ENCODE measurements at regions not wholly inside any gene's neighbourhood (a gene's known extent, or its start where the extent isn't known, plus 50 kb on each side); places are given as distances from the start of the nearest gene placed in this dataset.

- TF ChIP-seq, protein P1, sequence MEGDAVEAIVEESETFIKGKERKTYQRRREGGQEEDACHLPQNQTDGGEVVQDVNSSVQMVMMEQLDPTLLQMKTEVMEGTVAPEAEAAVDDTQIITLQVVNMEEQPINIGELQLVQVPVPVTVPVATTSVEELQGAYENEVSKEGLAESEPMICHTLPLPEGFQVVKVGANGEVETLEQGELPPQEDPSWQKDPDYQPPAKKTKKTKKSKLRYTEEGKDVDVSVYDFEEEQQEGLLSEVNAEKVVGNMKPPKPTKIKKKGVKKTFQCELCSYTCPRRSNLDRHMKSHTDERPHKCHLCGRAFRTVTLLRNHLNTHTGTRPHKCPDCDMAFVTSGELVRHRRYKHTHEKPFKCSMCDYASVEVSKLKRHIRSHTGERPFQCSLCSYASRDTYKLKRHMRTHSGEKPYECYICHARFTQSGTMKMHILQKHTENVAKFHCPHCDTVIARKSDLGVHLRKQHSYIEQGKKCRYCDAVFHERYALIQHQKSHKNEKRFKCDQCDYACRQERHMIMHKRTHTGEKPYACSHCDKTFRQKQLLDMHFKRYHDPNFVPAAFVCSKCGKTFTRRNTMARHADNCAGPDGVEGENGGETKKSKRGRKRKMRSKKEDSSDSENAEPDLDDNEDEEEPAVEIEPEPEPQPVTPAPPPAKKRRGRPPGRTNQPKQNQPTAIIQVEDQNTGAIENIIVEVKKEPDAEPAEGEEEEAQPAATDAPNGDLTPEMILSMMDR (conservative IDR thresholded peaks at IDR 0.05; ENCODE audit: low read depth, low read length) = peak; percentile 44; the same call in 1 of the 2 replicates
- no peak for TF ChIP-seq EZH2 (IDR thresholded peaks at IDR 0.05; ENCODE audit: borderline replicate concordance, low read depth, low read length, poor library complexity, severe bottlenecking)
These were observed 1455.9 kb downstream of the SI start for GRCh38 chr3:163622384-163622783.

Data from A673 (cell line).